ENCODE measurements at regions not wholly inside any gene's neighbourhood (a gene's known extent, or its start where the extent isn't known, plus 50 kb on each side); places are given as distances from the start of the nearest gene placed in this dataset.

GRCh38 chr5:175351126-175351525 lies 92.9 kb downstream of the DRD1 start:
- WGBS (ENCODE audit: extremely low coverage, insufficient coverage, insufficient read length): no CpG with 5 or more reads among the region's 7 CpGs
- H3K9me3 ChIP-seq (ENCODE audit: insufficient read depth, low read depth, low read length): no peaks in the 10 kb centered on the region
- no peak overlapping the region for H4K8ac ChIP-seq (ENCODE audit: low read depth, low read length)
- no peak overlapping the region for H4K91ac ChIP-seq (ENCODE audit: low read depth, low read length)
- H2AK5ac ChIP-seq (ENCODE audit: low read length): no peak overlapping the region
- H3K27ac ChIP-seq (ENCODE audit: low read depth, low read length): peak overlapping the region; percentile 30
- no peak overlapping the region for H2BK120ac ChIP-seq (ENCODE audit: insufficient read depth, low read length, poor library complexity)
- no peaks in the 10 kb centered on the region for H3K36me3 ChIP-seq (ENCODE audit: control insufficient read depth in 1 of 2, insufficient read depth in 2 of 2, low read length in 2 of 2)
- no peak overlapping the region for H3K4ac ChIP-seq (ENCODE audit: low read depth, low read length)
- no peak overlapping the region for H3K9ac ChIP-seq (ENCODE audit: low read length)
- peak in 1 of 2 donors; percentile 27 for DNase-seq
- H3K79me2 ChIP-seq (ENCODE audit: control insufficient read depth, insufficient read depth, low read length, poor library complexity): no peaks in the 10 kb centered on the region
- peaks cover 11 to 14% of the 10 kb centered on the region in 2 experiments for H3K4me1 ChIP-seq (ENCODE audit: control insufficient read depth in 1 of 2, insufficient read depth in 2 of 2, low read length in 2 of 2)
- H2BK5ac ChIP-seq (ENCODE audit: low read depth, low read length, poor library complexity): no peak overlapping the region
- no peaks in the 10 kb centered on the region for H3K27me3 ChIP-seq (ENCODE audit: insufficient read depth, low read length)
- H3K18ac ChIP-seq (ENCODE audit: low read length): peak overlapping the region; percentile 61
- no peak overlapping the region for H3K14ac ChIP-seq (ENCODE audit: low read length)
- H3K23ac ChIP-seq (ENCODE audit: low read length): no peak overlapping the region
- H2BK12ac ChIP-seq (ENCODE audit: low read length): no peak overlapping the region
- H3K4me2 ChIP-seq (ENCODE audit: low read length): no peak overlapping the region
- no peak overlapping the region for H3K4me3 ChIP-seq (ENCODE audit: low read depth, low read length)
- no peak overlapping the region for H4K12ac ChIP-seq (ENCODE audit: low read depth, low read length)
- peaks cover 7% of the 10 kb centered on the region for H3K79me1 ChIP-seq (ENCODE audit: low read length)
- H2AFZ ChIP-seq (ENCODE audit: insufficient read depth, low read length, poor library complexity): no peak overlapping the region

- H3K4me3 ChIP-seq (ENCODE audit: low read depth, low read length): no peak overlapping the region
- H4K8ac ChIP-seq (ENCODE audit: low read depth, low read length): no peak overlapping the region
- no peak overlapping the region for H4K12ac ChIP-seq (ENCODE audit: low read depth, low read length)
- H3K18ac ChIP-seq (ENCODE audit: low read length): no peak overlapping the region
- no peak overlapping the region for H2AFZ ChIP-seq (ENCODE audit: insufficient read depth, low read length, poor library complexity)
- no peak overlapping the region for H2BK120ac ChIP-seq (ENCODE audit: insufficient read depth, low read length, poor library complexity)
- no CpG with 5 or more reads among the region's 1 CpG for WGBS (ENCODE audit: extremely low coverage, insufficient coverage, insufficient read length)
- no peak overlapping the region for H2AK5ac ChIP-seq (ENCODE audit: low read length)
- no peak overlapping the region for H2BK12ac ChIP-seq (ENCODE audit: low read length)
- H3K9me3 ChIP-seq (ENCODE audit: insufficient read depth, low read depth, low read length): no peaks in the 10 kb centered on the region
- H3K79me2 ChIP-seq (ENCODE audit: control insufficient read depth, insufficient read depth, low read length, poor library complexity): no peaks in the 10 kb centered on the region
- peaks cover 6% of the 10 kb centered on the region for H3K79me1 ChIP-seq (ENCODE audit: low read length)
- DNase-seq: no peak
- H3K4me2 ChIP-seq (ENCODE audit: low read length): no peak overlapping the region
- no peaks in the 10 kb centered on the region for H3K27me3 ChIP-seq (ENCODE audit: insufficient read depth, low read length)
- no peak overlapping the region for H4K91ac ChIP-seq (ENCODE audit: low read depth, low read length)
- H3K14ac ChIP-seq (ENCODE audit: low read length): no peak overlapping the region
- no peak overlapping the region for H3K27ac ChIP-seq (ENCODE audit: low read depth, low read length)
- no peaks in the 10 kb centered on the region for H3K36me3 ChIP-seq (ENCODE audit: control insufficient read depth in 1 of 2, insufficient read depth in 2 of 2, low read length in 2 of 2)
- H3K4me1 ChIP-seq (ENCODE audit: control insufficient read depth in 1 of 2, insufficient read depth in 2 of 2, low read length in 2 of 2): peaks cover 9 to 10% of the 10 kb centered on the region in 2 experiments
- no peak overlapping the region for H2BK5ac ChIP-seq (ENCODE audit: low read depth, low read length, poor library complexity)
- H3K9ac ChIP-seq (ENCODE audit: low read length): no peak overlapping the region
- H3K23ac ChIP-seq (ENCODE audit: low read length): no peak overlapping the region
- no peak overlapping the region for H3K4ac ChIP-seq (ENCODE audit: low read depth, low read length)
These were observed 96.1 kb downstream of the DRD1 start for GRCh38 chr5:175347931-175348330.

GRCh38 chr5:175347027-175347426 lies 97.0 kb downstream of the DRD1 start:
- Histone ChIP-seq H3K27ac (ENCODE audit: low read depth, low read length) (no peak overlapping the region), H2AK5ac (ENCODE audit: low read length) (no peak overlapping the region), H4K12ac (ENCODE audit: low read depth, low read length) (no peak overlapping the region), H3K4me1 (ENCODE audit: control insufficient read depth in 1 of 2, insufficient read depth in 2 of 2, low read length in 2 of 2) (peaks cover 8 to 9% of the 10 kb centered on the region in 2 experiments), H4K8ac (ENCODE audit: low read depth, low read length) (no peak overlapping the region), H3K4ac (ENCODE audit: low read depth, low read length) (no peak overlapping the region), H2BK5ac (ENCODE audit: low read depth, low read length, poor library complexity) (no peak overlapping the region), H2BK12ac (ENCODE audit: low read length) (no peak overlapping the region), H3K4me2 (ENCODE audit: low read length) (no peak overlapping the region), H3K9me3 (ENCODE audit: insufficient read depth, low read depth, low read length) (no peaks in the 10 kb centered on the region), H3K23ac (ENCODE audit: low read length) (no peak overlapping the region), H3K79me2 (ENCODE audit: control insufficient read depth, insufficient read depth, low read length, poor library complexity) (no peaks in the 10 kb centered on the region), H2AFZ (ENCODE audit: insufficient read depth, low read length, poor library complexity) (no peak overlapping the region), H3K36me3 (ENCODE audit: control insufficient read depth in 1 of 2, insufficient read depth in 2 of 2, low read length in 2 of 2) (no peaks in the 10 kb centered on the region), H2BK120ac (ENCODE audit: insufficient read depth, low read length, poor library complexity) (no peak overlapping the region), H3K27me3 (ENCODE audit: insufficient read depth, low read length) (no peaks in the 10 kb centered on the region), H3K79me1 (ENCODE audit: low read length) (peaks cover 6% of the 10 kb centered on the region), H3K18ac (ENCODE audit: low read length) (no peak overlapping the region), H4K91ac (ENCODE audit: low read depth, low read length) (no peak overlapping the region), H3K14ac (ENCODE audit: low read length) (no peak overlapping the region), H3K9ac (ENCODE audit: low read length) (no peak overlapping the region), H3K4me3 (ENCODE audit: low read depth, low read length) (no peak overlapping the region)
- DNase-seq: no peak
- WGBS (ENCODE audit: extremely low coverage, insufficient coverage, insufficient read length): no CpG with 5 or more reads among the region's 5 CpGs

GRCh38 chr5:175344331-175345195 lies 99.4 kb downstream of the DRD1 start:
- H3K9ac ChIP-seq (ENCODE audit: low read length): no peak overlapping the region
- H4K12ac ChIP-seq (ENCODE audit: low read depth, low read length): no peak overlapping the region
- DNase-seq: peak; percentile 45 to 73
- H3K9me3 ChIP-seq (ENCODE audit: insufficient read depth, low read depth, low read length): no peaks in the 10 kb centered on the region
- no peak overlapping the region for H4K8ac ChIP-seq (ENCODE audit: low read depth, low read length)
- no peak overlapping the region for H4K91ac ChIP-seq (ENCODE audit: low read depth, low read length)
- peaks cover 2 to 4% of the 10 kb centered on the region in 2 experiments for H3K4me1 ChIP-seq (ENCODE audit: control insufficient read depth in 1 of 2, insufficient read depth in 2 of 2, low read length in 2 of 2)
- H3K4me3 ChIP-seq (ENCODE audit: low read depth, low read length): no peak overlapping the region
- no peak overlapping the region for H3K27ac ChIP-seq (ENCODE audit: low read depth, low read length)
- H3K79me2 ChIP-seq (ENCODE audit: control insufficient read depth, insufficient read depth, low read length, poor library complexity): no peaks in the 10 kb centered on the region
- no peaks in the 10 kb centered on the region for H3K36me3 ChIP-seq (ENCODE audit: control insufficient read depth in 1 of 2, insufficient read depth in 2 of 2, low read length in 2 of 2)
- no peak overlapping the region for H3K14ac ChIP-seq (ENCODE audit: low read length)
- no CpG with 5 or more reads among the region's 4 CpGs for WGBS (ENCODE audit: extremely low coverage, insufficient coverage, insufficient read length)
- H2BK5ac ChIP-seq (ENCODE audit: low read depth, low read length, poor library complexity): no peak overlapping the region
- no peak overlapping the region for H2AK5ac ChIP-seq (ENCODE audit: low read length)
- H3K23ac ChIP-seq (ENCODE audit: low read length): no peak overlapping the region
- H3K4me2 ChIP-seq (ENCODE audit: low read length): no peak overlapping the region
- no peak overlapping the region for H2AFZ ChIP-seq (ENCODE audit: insufficient read depth, low read length, poor library complexity)
- peak overlapping the region; percentile 56 for H2BK12ac ChIP-seq (ENCODE audit: low read length)
- no peak overlapping the region for H3K18ac ChIP-seq (ENCODE audit: low read length)
- H3K79me1 ChIP-seq (ENCODE audit: low read length): peaks cover 4% of the 10 kb centered on the region
- H3K4ac ChIP-seq (ENCODE audit: low read depth, low read length): no peak overlapping the region
- H2BK120ac ChIP-seq (ENCODE audit: insufficient read depth, low read length, poor library complexity): no peak overlapping the region
- H3K27me3 ChIP-seq (ENCODE audit: insufficient read depth, low read length): no peaks in the 10 kb centered on the region
